HT-29 (cell line): ENCODE measurements at regions not wholly inside any gene's neighbourhood (a gene's known extent, or its start where the extent isn't known, plus 50 kb on each side); places are given as distances from the start of the nearest gene placed in this dataset.

Source experiments
- DNase-seq: peaks from one replicate; pipeline ENCODE4 v3.0.0-alpha.2; 2015; ENCODE audit warnings: low spot score

- no peak for DNase-seq
These were observed 475.0 kb upstream of the CBLB start for GRCh38 chr3:106343811-106344210.

GRCh38 chr3:106345353-106346027, 476.7 kb upstream of the CBLB start:
- DNase-seq: no peak

DNA sequence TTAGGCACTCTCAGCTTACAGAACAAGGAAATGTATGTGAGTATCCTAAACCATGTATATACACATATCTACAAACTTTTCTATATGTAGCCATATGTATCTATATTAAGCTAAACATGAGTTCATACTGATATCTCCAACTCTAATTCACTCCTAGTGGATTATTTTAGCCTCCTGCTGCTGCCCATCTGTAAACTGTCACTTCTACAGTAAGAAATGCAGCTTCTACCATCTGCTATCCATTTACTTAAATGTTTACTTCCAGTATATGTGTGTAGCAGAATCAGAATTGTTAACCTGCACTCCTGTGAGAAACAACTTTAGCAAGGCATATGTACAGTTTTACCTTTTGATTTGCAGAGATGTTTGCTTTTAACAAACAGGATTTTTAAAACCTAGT, 478.5 kb upstream of the CBLB start:
- DNase-seq: no peak

DNA sequence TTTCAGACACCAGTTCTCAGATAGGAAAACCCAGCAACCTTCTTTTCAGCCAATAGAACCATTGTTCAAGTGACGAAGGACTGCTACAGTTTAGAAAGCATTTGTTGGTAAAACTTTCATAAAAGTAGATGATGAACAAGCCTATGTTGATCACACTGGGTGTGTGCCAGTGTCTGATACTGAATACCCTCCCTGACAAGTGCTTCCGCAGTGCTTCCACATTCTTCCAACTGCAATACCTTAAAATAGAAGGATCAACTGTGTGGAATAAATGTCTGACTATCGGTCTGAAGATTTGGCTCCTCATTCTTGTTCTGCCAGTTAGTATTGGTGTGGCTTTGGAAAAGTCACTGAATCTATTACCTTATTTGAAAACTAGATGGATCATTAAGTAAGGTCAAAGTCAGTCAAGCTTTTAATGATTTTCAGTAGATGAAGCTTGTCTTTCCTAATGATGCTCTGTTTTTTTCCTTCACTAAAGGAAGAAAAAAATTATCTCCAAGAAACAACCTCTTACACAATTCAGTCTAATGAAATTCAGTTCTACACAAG, 479.4 kb upstream of the CBLB start:
- DNase-seq: no peak

DNA sequence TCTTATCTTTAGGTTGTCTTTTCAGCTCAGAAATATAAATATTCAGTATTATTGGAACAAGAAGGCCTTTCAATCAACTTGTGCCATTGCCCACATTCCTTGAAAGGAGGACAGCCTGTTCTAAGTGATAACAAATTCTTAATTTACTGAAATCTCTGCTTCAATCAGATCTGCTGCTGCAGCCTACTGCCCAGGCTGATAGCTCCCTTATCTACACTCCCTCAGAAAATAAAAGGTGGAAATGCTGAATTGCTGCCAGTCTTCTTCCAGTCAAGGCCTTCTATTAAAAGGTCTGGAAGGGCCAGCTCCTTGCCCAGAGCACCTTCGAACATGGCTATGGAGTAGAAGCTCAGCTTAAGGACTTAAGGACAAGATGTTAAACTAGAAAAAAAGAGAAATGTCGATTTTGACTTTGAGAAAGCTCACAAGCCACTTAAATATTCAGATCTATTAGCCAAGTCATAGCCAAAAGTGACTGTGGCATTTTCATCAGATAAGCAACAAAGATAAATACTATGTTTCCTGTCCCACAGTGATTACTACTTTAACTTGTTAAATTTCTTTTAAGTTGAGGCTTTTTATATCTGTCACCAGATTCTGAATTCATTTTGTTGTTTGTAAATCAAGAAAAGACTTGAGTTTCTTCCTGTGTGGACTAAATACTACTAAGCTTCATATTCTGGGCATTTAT, 480.5 kb upstream of the CBLB start:
- peak; percentile 18 for DNase-seq

GRCh38 chr3:106355873-106356272, 487.1 kb upstream of the CBLB start:
- no peak for DNase-seq

DNA sequence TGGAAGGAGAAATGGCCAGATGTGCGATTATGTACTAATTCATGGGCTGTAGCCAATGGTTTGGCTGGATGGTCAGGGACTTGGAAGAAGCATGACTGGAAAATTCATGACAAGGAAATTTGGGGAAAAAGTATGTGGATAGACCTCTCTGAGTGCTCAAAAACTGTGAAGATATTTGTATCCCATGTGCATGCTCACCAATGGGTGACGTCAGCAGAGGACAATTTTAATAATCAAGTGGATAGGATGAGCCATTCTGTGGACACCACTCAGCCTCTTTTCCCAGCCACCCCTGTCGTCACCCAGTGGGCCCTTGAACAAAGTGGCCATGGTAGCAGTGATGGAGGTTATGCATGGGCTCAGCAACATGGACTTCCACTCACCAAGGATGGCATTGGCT, 490.9 kb upstream of the CBLB start:
- DNase-seq: no peak

DNA sequence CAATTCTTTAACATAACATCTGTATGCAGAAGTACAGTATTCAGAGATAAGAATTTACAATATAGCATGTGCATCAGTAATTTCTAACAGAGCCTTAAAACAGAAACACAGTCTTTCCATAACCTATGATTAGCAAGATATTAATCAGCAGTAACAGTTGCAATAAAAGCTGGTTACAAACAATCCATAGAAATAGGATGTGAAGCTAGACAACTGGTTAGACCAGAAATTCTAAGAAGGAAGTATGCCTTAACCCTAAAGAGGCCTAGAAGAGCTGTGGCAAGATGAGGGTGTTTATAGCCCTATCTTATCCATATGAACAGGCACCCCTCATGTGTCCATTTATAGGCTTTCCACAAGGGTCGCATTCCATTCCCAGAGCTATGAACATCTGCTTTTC, 492.1 kb upstream of the CBLB start:
- peak; percentile 21 for DNase-seq

- no peak for DNase-seq
These were observed 495.7 kb upstream of the CBLB start for GRCh38 chr3:106364477-106364876.

DNA sequence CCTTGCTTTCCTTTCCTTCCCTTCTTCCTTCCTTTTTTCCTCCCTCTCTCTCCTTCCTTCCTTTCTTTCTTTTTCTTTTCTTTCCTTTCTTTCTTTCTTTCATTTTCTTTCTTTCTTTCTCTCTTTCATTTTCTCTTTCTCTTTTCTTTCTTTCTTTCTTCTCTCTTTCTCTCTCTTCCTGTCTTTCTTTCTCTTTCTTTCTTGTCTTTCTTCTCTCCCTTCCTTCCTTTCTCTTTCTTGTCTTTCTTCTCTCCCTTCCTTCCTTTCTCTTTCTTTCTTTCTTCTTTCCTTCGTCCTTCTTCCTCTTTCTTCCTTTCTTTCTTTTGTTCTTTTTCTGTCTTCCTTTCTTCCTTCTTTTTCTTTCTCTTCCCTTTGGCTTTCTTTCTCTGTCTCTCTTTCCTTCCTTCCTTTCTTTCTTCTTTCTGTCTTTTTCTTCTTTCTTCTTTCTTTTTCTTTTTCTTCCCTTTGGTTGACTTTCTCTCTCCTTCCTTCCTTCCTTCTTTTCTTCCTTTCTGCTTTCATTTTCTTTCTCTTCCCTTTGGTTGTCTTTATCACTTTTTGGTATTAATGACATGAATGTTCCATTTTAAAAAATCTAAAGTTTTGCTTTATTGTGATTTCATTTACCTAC, 496.4 kb upstream of the CBLB start:
- no peak for DNase-seq

GRCh38 chr3:106366352-106366751, 497.5 kb upstream of the CBLB start:
- DNase-seq: no peak

- DNase-seq: no peak
These were observed 498.7 kb upstream of the CBLB start for GRCh38 chr3:106367496-106367895.

- DNase-seq: no peak
These were observed 502.6 kb upstream of the CBLB start for GRCh38 chr3:106371221-106371970.

DNA sequence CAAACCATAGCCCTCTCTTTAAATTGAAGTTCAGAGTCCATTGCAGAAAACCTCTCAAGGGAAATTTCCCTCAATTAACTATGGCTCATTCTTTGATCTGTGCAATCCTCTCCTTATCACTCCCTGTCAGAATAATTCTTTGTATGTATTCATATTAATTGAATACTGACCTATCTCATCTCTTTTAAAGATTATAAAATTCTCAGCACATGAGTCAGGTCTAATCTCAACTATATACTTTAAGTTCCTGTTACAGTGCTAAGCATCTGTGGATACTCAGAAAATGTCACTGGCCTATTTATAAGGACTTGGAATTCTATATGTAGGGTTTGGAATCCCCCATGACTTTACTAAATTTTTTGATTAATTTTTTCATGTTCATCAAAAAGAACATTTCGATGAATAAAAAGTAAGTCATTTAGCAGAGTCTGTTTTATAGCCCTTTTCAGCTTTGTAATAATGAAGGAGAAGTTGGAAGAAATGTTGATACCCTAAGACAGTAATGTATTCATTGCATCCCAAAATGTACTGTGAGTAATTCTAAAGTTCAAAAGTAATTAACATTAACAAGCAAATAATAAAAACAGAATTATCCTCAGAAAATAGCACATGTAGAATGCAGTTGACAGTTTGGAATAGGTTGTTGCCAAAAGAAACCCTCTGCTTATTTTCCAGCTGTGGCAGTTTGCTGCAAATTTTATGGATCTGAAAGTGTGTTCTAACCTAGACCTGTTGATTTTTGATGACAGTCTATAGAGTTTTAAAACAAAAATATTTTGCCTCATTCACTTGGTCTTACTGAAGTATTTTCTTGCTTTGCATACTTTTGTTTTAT, 503.4 kb upstream of the CBLB start:
- no peak for DNase-seq

DNA sequence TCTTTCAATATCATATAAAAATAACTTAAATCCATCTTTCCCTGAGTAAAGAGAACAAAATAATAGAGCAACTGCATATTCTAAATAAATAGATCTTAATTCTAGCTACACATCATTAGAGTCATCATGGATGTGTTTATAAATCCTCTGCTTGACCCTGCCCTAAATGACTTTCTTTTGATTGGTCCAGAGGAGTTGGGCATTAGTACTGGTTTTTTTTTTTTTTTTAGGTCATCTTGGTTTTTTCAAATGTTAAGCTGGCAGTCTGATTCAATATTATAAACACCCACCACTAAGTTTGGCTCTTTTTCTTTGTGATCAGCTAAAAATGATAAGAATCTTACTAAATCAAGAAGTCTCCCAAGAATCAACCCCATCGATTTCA, 504.0 kb upstream of the CBLB start:
- DNase-seq: no peak

GRCh38 chr3:106376016-106376570, 507.3 kb upstream of the CBLB start:
- no peak for DNase-seq

DNA sequence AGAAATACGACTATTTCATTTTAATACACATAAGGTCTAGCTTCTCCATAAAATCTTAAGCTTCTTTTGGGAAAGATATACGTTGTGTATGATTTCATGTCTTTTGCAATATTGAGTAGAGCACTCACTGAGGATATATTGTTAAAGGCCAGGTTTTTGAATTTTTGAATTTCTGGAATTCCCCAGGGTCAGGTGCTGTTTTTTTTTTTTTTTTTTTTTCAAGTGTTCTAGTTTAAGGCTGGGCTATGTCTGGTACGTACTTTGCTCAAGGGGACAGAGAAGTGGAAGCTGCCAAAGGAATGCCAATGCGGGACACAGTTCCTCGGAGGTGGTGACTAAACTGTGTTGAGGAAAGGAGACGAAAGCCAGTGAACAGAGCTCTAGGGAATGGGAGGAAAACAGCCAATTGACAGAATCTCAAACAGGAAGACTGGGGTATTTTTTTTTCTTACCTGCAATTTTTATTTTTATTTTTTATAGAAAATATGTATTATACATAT, 510.5 kb upstream of the CBLB start:
- DNase-seq: no peak

DNA sequence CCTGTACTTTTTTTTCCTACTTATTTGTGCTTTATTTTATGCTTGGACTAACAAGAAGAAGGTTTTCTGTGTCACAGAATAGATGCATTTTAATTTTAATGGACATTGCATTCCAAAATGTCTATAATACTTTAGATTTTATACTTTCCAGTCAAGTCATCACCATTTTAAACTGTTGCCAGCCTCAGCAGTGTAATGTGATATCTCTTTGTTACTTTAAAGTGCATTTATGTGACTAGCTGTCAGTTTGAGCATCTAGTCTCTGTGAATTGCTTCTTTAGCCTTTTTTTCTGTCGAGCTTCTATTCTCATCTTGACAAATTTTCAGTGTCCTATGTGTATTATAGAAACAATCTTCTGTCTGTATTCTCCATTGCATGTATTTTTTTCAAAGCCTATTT, 511.4 kb upstream of the CBLB start:
- DNase-seq: no peak

DNA sequence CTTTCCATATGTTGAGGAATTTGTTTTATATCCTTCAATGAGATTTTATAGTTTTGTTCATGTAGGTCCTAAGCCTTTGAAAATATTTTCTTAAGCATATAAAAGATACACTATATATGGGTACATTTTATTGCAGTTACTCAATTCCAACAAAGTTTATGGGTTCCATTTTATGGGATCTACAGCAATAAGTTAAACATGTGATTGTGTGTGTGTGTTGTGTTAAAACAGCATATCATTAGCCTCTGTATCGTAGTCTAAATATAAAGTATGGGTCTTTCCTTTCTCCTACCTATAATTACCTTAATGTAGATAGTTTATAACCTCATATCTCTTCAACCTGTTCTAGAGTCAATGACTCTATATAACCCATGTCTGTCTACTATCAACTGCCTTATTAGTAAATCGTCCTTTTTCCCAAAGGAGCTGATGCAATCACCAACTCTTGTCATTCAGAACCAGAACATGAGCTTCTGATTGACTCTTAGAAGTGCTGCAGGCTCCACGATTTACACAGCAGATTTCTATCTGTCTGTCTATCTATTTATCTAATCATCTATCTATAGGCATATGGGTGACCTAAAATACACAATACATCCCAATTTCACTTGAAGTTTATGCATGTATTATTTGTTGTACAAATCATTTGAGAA, 512.6 kb upstream of the CBLB start:
- no peak for DNase-seq

DNA sequence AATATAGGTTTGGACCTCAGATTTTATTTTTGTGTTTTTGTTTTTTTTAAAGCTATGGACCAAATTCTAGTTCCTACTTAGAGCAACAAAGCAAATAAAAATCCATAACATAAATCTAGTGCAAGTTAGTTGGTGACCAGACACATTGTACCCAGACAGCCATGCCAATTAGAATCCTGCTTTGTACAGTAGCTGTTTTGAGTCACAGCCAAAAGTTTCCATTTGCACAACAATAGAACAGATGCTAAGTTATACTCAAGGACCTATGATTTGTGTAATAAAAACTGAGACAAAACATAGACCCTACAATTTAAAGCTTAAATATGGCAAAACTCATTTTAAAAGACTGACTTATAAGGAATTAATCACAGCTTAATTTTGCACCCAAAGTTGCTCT, 513.1 kb upstream of the CBLB start:
- DNase-seq: no peak
